ENCODE measurements at regions not wholly inside any gene's neighbourhood (a gene's known extent, or its start where the extent isn't known, plus 50 kb on each side); places are given as distances from the start of the nearest gene placed in this dataset.
A peak's percentile ranks its signal among the peaks of the same experiment; 100 is the strongest.

GRCh38 chr2:37544591-37545031 lies 126.8 kb downstream of the CDC42EP3 start:
- DNase-seq (ENCODE audit: low spot score) = no peak

- no peak for DNase-seq (ENCODE audit: low spot score)
These were observed 121.8 kb downstream of the CDC42EP3 start for GRCh38 chr2:37549598-37549997.

- DNase-seq (ENCODE audit: low spot score) = no peak
These were observed 121.3 kb downstream of the CDC42EP3 start for GRCh38 chr2:37550190-37550589.

GRCh38 chr2:37551783-37552182 lies 119.7 kb downstream of the CDC42EP3 start:
- no peak for DNase-seq (ENCODE audit: low spot score)

GRCh38 chr2:37552339-37552738 lies 119.1 kb downstream of the CDC42EP3 start:
- DNase-seq (ENCODE audit: low spot score) = no peak

GRCh38 chr2:37553411-37554154 lies 117.9 kb downstream of the CDC42EP3 start:
- DNase-seq (ENCODE audit: low spot score) = no peak

GRCh38 chr2:37554155-37554510 lies 117.3 kb downstream of the CDC42EP3 start:
- no peak for DNase-seq (ENCODE audit: low spot score)

GRCh38 chr2:37554687-37555086 lies 116.8 kb downstream of the CDC42EP3 start:
- DNase-seq (ENCODE audit: low spot score) = no peak

- DNase-seq (ENCODE audit: low spot score) = no peak
These were observed 116.0 kb downstream of the CDC42EP3 start for GRCh38 chr2:37555457-37555856.

GRCh38 chr2:37556256-37556655 lies 115.2 kb downstream of the CDC42EP3 start:
- DNase-seq (ENCODE audit: low spot score) = no peak

- DNase-seq (ENCODE audit: low spot score) = no peak
These were observed 112.8 kb downstream of the CDC42EP3 start for GRCh38 chr2:37558623-37559022.

GRCh38 chr2:37560241-37560848 lies 111.1 kb downstream of the CDC42EP3 start:
- DNase-seq (ENCODE audit: low spot score) = no peak

- no peak for DNase-seq (ENCODE audit: low spot score)
These were observed 110.4 kb downstream of the CDC42EP3 start for GRCh38 chr2:37560863-37561614.

GRCh38 chr2:37561615-37562569 lies 109.5 kb downstream of the CDC42EP3 start:
- peak; percentile 64 for DNase-seq (ENCODE audit: low spot score)

- DNase-seq (ENCODE audit: low spot score) = peak; percentile 32
These were observed 107.9 kb downstream of the CDC42EP3 start for GRCh38 chr2:37563375-37564015.

- DNase-seq (ENCODE audit: low spot score) = no peak
These were observed 107.1 kb downstream of the CDC42EP3 start for GRCh38 chr2:37564356-37564755.

GRCh38 chr2:37566517-37566981 lies 104.9 kb downstream of the CDC42EP3 start:
- peak; percentile 38 for DNase-seq (ENCODE audit: low spot score)

GRCh38 chr2:37568565-37568964 lies 102.9 kb downstream of the CDC42EP3 start:
- no peak for DNase-seq (ENCODE audit: low spot score)

GRCh38 chr2:37569131-37569823 lies 102.2 kb downstream of the CDC42EP3 start:
- DNase-seq (ENCODE audit: low spot score) = no peak

GRCh38 chr2:37569986-37570679 lies 101.3 kb downstream of the CDC42EP3 start:
- no peak for DNase-seq (ENCODE audit: low spot score)

Measured in GM03348 (cell line).